NOMO-1 treated with DMSO at 0.1 percent for 48 hours (cell line): ENCODE measurements at regions not wholly inside any gene's neighbourhood (a gene's known extent, or its start where the extent isn't known, plus 50 kb on each side); places are given as distances from the start of the nearest gene placed in this dataset.

Source experiments
- DNase-seq: peaks from one replicate; lab custom pipeline; 2025; ENCODE audit not compliant: unreplicated experiment; lab: John Stamatoyannopoulos, UW

GRCh38 chr14:97382616-97383226 lies 585.5 kb downstream of the VRK1 start:
- DNase-seq: no peak

- DNase-seq: no peak
These were observed 588.5 kb downstream of the VRK1 start for GRCh38 chr14:97385727-97386126.

GRCh38 chr14:97387252-97387874 lies 590.2 kb downstream of the VRK1 start:
- DNase-seq: no peak

GRCh38 chr14:97388408-97388807 lies 591.2 kb downstream of the VRK1 start:
- no peak for DNase-seq

GRCh38 chr14:97390096-97390724 lies 593.0 kb downstream of the VRK1 start:
- DNase-seq: no peak

GRCh38 chr14:97393244-97393643 lies 596.1 kb downstream of the VRK1 start:
- no peak for DNase-seq

GRCh38 chr14:97395068-97395467 lies 597.9 kb downstream of the VRK1 start:
- DNase-seq: no peak

- no peak for DNase-seq
These were observed 604.5 kb downstream of the VRK1 start for GRCh38 chr14:97401714-97402113.

- no peak for DNase-seq
These were observed 605.1 kb downstream of the VRK1 start for GRCh38 chr14:97402279-97402678.

- DNase-seq: no peak
These were observed 610.7 kb downstream of the VRK1 start for GRCh38 chr14:97407701-97408407.

- DNase-seq: no peak
These were observed 611.3 kb downstream of the VRK1 start for GRCh38 chr14:97408503-97408902.

GRCh38 chr14:97408937-97409815 lies 612.0 kb downstream of the VRK1 start:
- no peak for DNase-seq

GRCh38 chr14:97410667-97411620 lies 613.8 kb downstream of the VRK1 start:
- DNase-seq: no peak

GRCh38 chr14:97411938-97412612 lies 614.9 kb downstream of the VRK1 start:
- no peak for DNase-seq

- no peak for DNase-seq
These were observed 615.9 kb downstream of the VRK1 start for GRCh38 chr14:97413022-97413539.

- DNase-seq: no peak
These were observed 617.0 kb downstream of the VRK1 start for GRCh38 chr14:97413966-97414717.

- no peak for DNase-seq
These were observed 617.5 kb downstream of the VRK1 start for GRCh38 chr14:97414718-97415098.

- DNase-seq: no peak
These were observed 618.7 kb downstream of the VRK1 start for GRCh38 chr14:97415907-97416306.
